H1 (cell line): ENCODE measurements at regions not wholly inside any gene's neighbourhood (a gene's known extent, or its start where the extent isn't known, plus 50 kb on each side); places are given as distances from the start of the nearest gene placed in this dataset.

Experiments
- NANOG ChIP-seq: IDR thresholded peaks from 2 replicates; pipeline ENCODE4 v1.6.1; 2011; ENCODE audit warnings: low read length, low read depth, mild to moderate bottlenecking, inconsistent platforms; ENCODE audit not compliant: insufficient read depth, poor library complexity, severe bottlenecking
- TBP ChIP-seq: IDR thresholded peaks from 2 replicates; pipeline ENCODE4 v1.6.1; 2011; ENCODE audit warnings: low read depth, low read length, improper control_type of control experiment

- TF ChIP-seq NANOG (no peak), TBP (no peak)
Observed at GRCh38 chr9:4381744-4382143, 81.9 kb upstream of the GLIS3 start (continued).
